IMR-90 (cell line): ENCODE measurements at regions not wholly inside any gene's neighbourhood (a gene's known extent, or its start where the extent isn't known, plus 50 kb on each side); places are given as distances from the start of the nearest gene placed in this dataset.

ENCODE experiments used
- ATAC-seq: fragments of 200-7000 bp; cut with Tn5 transposase; 2 replicates; pipeline ENCODE4 v1.9.1; 2020; ENCODE audit warnings: low read depth, mild to moderate bottlenecking, moderate library complexity
- BruUV-seq: library from RNA; stranded (reverse); fragments of 400-500 nt; replicated peaks from 2 replicates; lab custom pipeline; 2021; lab: Mats Ljungman, UMichigan
- CTCF ChIA-PET: fragments of 300-600 bp; formaldehyde crosslinking; extraction: SDS; loops from one replicate; lab custom pipeline; 2021; ENCODE audit warnings: antibody characterized with exemption; lab: Yijun Ruan, JAX
- POLR2A ChIA-PET: fragments of 300-600 bp; sonication (Branson Sonifier 250); formaldehyde crosslinking; loops from one replicate; lab custom pipeline; 2022; ENCODE audit warnings: antibody characterized with exemption; ENCODE audit not compliant: unreplicated experiment; lab: Charles Lee
- DNase-seq: peaks from one replicate; pipeline ENCODE4 v3.0.0; 2013
- H2AFZ ChIP-seq: replicated peaks from 2 replicates; pipeline ENCODE3; 2013; ENCODE audit warnings: low read length, mild to moderate bottlenecking; ENCODE audit not compliant: poor library complexity
- H2AK5ac ChIP-seq: 2 replicates; pipeline ENCODE4 v1.6.1; 2013; ENCODE audit warnings: low read depth, low read length, inconsistent platforms
- H2AK9ac ChIP-seq: replicated peaks from 2 replicates; pipeline ENCODE3; 2013; ENCODE audit warnings: mild to moderate bottlenecking, low read depth, low read length, moderate library complexity; ENCODE audit not compliant: poor library complexity
- H2BK120ac ChIP-seq: 2 replicates; pipeline ENCODE4 v1.6.1; 2013; ENCODE audit warnings: low read depth, low read length, inconsistent platforms
- H2BK15ac ChIP-seq: 3 replicates; pipeline ENCODE4 v1.6.1; 2013; ENCODE audit warnings: low read depth, low read length, inconsistent platforms
- H2BK20ac ChIP-seq: 2 replicates; pipeline ENCODE4 v1.6.1; 2013; ENCODE audit warnings: low read depth, mild to moderate bottlenecking, inconsistent platforms, low read length, moderate library complexity
- H2BK5ac ChIP-seq: 2 replicates; pipeline ENCODE4 v1.6.1; 2013; ENCODE audit warnings: mild to moderate bottlenecking, low read depth, low read length, inconsistent platforms; ENCODE audit not compliant: poor library complexity, severe bottlenecking
- H3K14ac ChIP-seq: replicated peaks from 2 replicates; pipeline ENCODE4 v1.6.1; 2013; ENCODE audit warnings: low read depth, low read length, inconsistent platforms
- H3K18ac ChIP-seq: 2 replicates; pipeline ENCODE4 v1.6.1; 2013; ENCODE audit warnings: low read depth, low read length, control low read depth
- H3K23ac ChIP-seq: 2 replicates; pipeline ENCODE4 v1.6.1; 2013; ENCODE audit warnings: low read depth, low read length, inconsistent platforms
- H3K27ac ChIP-seq: 2 replicates; pipeline ENCODE4 v1.5.1; 2013; ENCODE audit warnings: mild to moderate bottlenecking, control low read depth, low read length; ENCODE audit not compliant: insufficient read depth
- H3K27me3 ChIP-seq: 2 replicates; pipeline ENCODE4 v1.6.1; 2013; ENCODE audit warnings: low read length; ENCODE audit not compliant: control insufficient read depth, insufficient read depth
- H3K36me3 ChIP-seq: 2 replicates; pipeline ENCODE4 v1.6.1; 2013; ENCODE audit warnings: low read length, mixed read lengths; ENCODE audit not compliant: control insufficient read depth, insufficient read depth
- H3K4ac ChIP-seq: 2 replicates; pipeline ENCODE4 v1.6.1; 2013; ENCODE audit warnings: low read depth, low read length, inconsistent platforms
- H3K4me1 ChIP-seq: 2 replicates; pipeline ENCODE4 v1.6.1; 2013; ENCODE audit warnings: low read length, mixed read lengths; ENCODE audit not compliant: control insufficient read depth, insufficient read depth
- H3K4me2 ChIP-seq: 2 replicates; pipeline ENCODE4 v1.6.1; 2013; ENCODE audit warnings: low read depth, mild to moderate bottlenecking, control low read depth, low read length, moderate library complexity
- H3K4me3 ChIP-seq: 2 replicates; pipeline ENCODE4 v1.5.1; 2013; ENCODE audit warnings: low read depth, mild to moderate bottlenecking, control low read depth, low read length, moderate library complexity; ENCODE audit not compliant: insufficient read depth
- H3K56ac ChIP-seq: 2 replicates; pipeline ENCODE4 v1.6.1; 2013; ENCODE audit warnings: low read length, inconsistent platforms; ENCODE audit not compliant: insufficient read depth; ENCODE audit errors: extremely low read depth
- H3K79me1 ChIP-seq, 2 experiments: 2 replicates each; pipeline ENCODE4 v1.6.1; 2013; ENCODE audit warnings: low read length in 2 of 2, inconsistent platforms in 1 of 2, low read depth in 1 of 2
- H3K9ac ChIP-seq: 2 replicates; pipeline ENCODE4 v1.6.1; 2013; ENCODE audit warnings: low read depth, low read length, control low read depth
- H3K9me1 ChIP-seq: 2 replicates; pipeline ENCODE4 v1.6.1; 2013; ENCODE audit warnings: low read length, inconsistent platforms; ENCODE audit not compliant: insufficient read depth
- H3K9me3 ChIP-seq: 2 replicates; pipeline ENCODE4 v1.6.1; 2013; ENCODE audit warnings: low read length; ENCODE audit not compliant: control insufficient read depth, insufficient read depth
- H4K20me1 ChIP-seq: 2 replicates; pipeline ENCODE4 v1.6.1; 2013; ENCODE audit warnings: low read length, inconsistent platforms; ENCODE audit not compliant: insufficient read depth
- H4K5ac ChIP-seq: 2 replicates; pipeline ENCODE4 v1.6.1; 2013; ENCODE audit warnings: mild to moderate bottlenecking, low read depth, low read length, control low read depth
- H4K8ac ChIP-seq, 2 experiments: 2 replicates each; pipeline ENCODE4 v1.6.1; 2013; ENCODE audit warnings: low read depth in 2 of 2, low read length in 2 of 2, control low read depth in 1 of 2, inconsistent platforms in 1 of 2
- H4K91ac ChIP-seq: 2 replicates; pipeline ENCODE4 v1.6.1; 2013; ENCODE audit warnings: low read depth, low read length, inconsistent platforms; ENCODE audit not compliant: insufficient read depth
- BHLHE40 ChIP-seq: fragments of 150-350 bp; IDR thresholded peaks from 2 replicates; pipeline ENCODE4 v1.6.1; 2016; ENCODE audit warnings: mild to moderate bottlenecking, low read depth, low read length
- CEBPB ChIP-seq: IDR thresholded peaks from 2 replicates; pipeline ENCODE4 v1.6.1; 2012; ENCODE audit warnings: low read depth, low read length, improper control_type of control experiment
- CHD1 ChIP-seq: IDR thresholded peaks from 2 replicates; pipeline ENCODE4 v1.6.1; 2012; ENCODE audit warnings: low read depth, low read length, improper control_type of control experiment
- FOS ChIP-seq: fragments of 150-350 bp; IDR thresholded peaks from 2 replicates; pipeline ENCODE4 v1.6.1; 2016; ENCODE audit warnings: low read depth, low read length
- MAFK ChIP-seq: IDR thresholded peaks from 2 replicates; pipeline ENCODE4 v1.6.1; 2012; ENCODE audit warnings: low read depth, low read length, improper control_type of control experiment
- MAZ ChIP-seq: IDR thresholded peaks from 2 replicates; pipeline ENCODE4 v1.6.1; 2012; ENCODE audit warnings: low read depth, mild to moderate bottlenecking, low read length, improper control_type of control experiment, moderate library complexity, borderline replicate concordance
- MXI1 ChIP-seq: IDR thresholded peaks from 2 replicates; pipeline ENCODE4 v1.6.1; 2012; ENCODE audit warnings: low read depth, mild to moderate bottlenecking, low read length, moderate library complexity, borderline replicate concordance
- NFE2L2 ChIP-seq: fragments of 150-350 bp; IDR thresholded peaks from 2 replicates; pipeline ENCODE4 v1.6.1; 2016; ENCODE audit warnings: low read depth, mild to moderate bottlenecking, low read length
- POLR2A ChIP-seq: IDR thresholded peaks from 2 replicates; pipeline ENCODE4 v1.6.1; 2012; ENCODE audit warnings: mild to moderate bottlenecking, low read depth, low read length
- RAD21 ChIP-seq: IDR thresholded peaks from 2 replicates; pipeline ENCODE4 v1.6.1; 2012; ENCODE audit warnings: low read length, improper control_type of control experiment
- RCOR1 ChIP-seq: IDR thresholded peaks from 2 replicates; pipeline ENCODE4 v1.6.1; 2012; ENCODE audit warnings: mild to moderate bottlenecking, low read length, improper control_type of control experiment; ENCODE audit not compliant: insufficient replicate concordance
- RFX5 ChIP-seq: IDR thresholded peaks from 2 replicates; pipeline ENCODE4 v1.8.0; 2012; ENCODE audit warnings: low read depth, mild to moderate bottlenecking, low read length, moderate library complexity
- SMC3 ChIP-seq: fragments of 150-350 bp; IDR thresholded peaks from 2 replicates; pipeline ENCODE4 v1.6.1; 2016; ENCODE audit warnings: low read depth, mild to moderate bottlenecking, antibody characterized with exemption, low read length, moderate library complexity
- dilution Hi-C: fragments of 300-500 bp; cut with HindIII; formaldehyde crosslinking; loops from one replicate; pipeline ENCODE4 v1.14.3; 2018; ENCODE audit warnings: low sequenced_read_pairs; ENCODE audit not compliant: unreplicated experiment
- in situ Hi-C: fragments of 300-500 bp; cut with MboI; formaldehyde crosslinking; loops from 3 replicates; pipeline ENCODE4 v1.14.3; 2019; ENCODE audit warnings: low sequenced_read_pairs, inconsistent platforms, mixed read lengths
- intact Hi-C: fragments of 100-400 bp; cut with micrococcal nuclease; formaldehyde crosslinking; loops from 2 replicates; pipeline ENCODE4 v1.10.0; 2022
- TF ChIP-seq, protein P1 (sequence below): conservative IDR thresholded peaks from 2 replicates; pipeline ENCODE4 v1.5.1; 2012; ENCODE audit warnings: mild to moderate bottlenecking, low read depth, low read length, improper control_type of control experiment
- TF ChIP-seq, protein P2 (sequence below): fragments of 150-350 bp; IDR thresholded peaks from 2 replicates; pipeline ENCODE4 v1.6.1; 2016; ENCODE audit warnings: low read depth, mild to moderate bottlenecking, low read length, moderate library complexity, borderline replicate concordance
- TF ChIP-seq, protein P3 (sequence below): fragments of 150-350 bp; IDR thresholded peaks from 2 replicates; pipeline ENCODE4 v1.6.1; 2017; ENCODE audit warnings: mild to moderate bottlenecking, antibody characterized with exemption, low read length, low read depth

DNA sequence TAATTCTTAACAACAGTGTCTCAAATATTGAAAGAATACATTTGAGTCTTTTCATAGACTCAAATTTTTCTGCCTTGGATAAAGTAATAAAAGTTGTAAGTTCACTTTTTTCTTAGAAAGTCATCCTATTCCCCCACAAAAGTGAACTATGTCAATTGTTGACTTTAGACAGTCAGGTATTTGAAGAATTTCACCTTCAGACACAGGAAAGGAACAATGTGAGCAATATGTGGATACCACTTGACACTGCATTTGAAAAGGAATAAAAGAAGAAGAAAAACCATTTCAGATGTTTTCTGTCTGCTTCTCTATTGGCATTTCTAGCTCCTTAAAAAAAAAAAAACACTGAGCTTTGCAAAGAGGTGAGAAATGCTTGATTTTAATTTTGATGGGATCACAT lies 1389.0 kb upstream of the IGFBP7 start:
- CTCF ChIA-PET = no interaction called here
- dilution Hi-C loops (no loop called here), intact Hi-C loops (no loop called here), in situ Hi-C loops (no loop called here)
- Histone ChIP-seq H3K14ac (no peak overlapping the region), H3K27ac (no peak overlapping the region), H2AK9ac (no peak overlapping the region), H2BK15ac (no peak overlapping the region), H2BK20ac (no peak overlapping the region), H3K79me1 (no peaks in the 10 kb centered on the region), H4K91ac (no peak overlapping the region), H3K4me3 (no peak overlapping the region), H4K20me1 (no peaks in the 10 kb centered on the region), H3K4me1 (no peaks in the 10 kb centered on the region), H3K36me3 (no peaks in the 10 kb centered on the region), H4K5ac (no peak overlapping the region), H3K23ac (no peak overlapping the region), H3K4me2 (no peak overlapping the region), H4K8ac (no peak overlapping the region), H2AK5ac (no peak overlapping the region), H3K18ac (no peak overlapping the region), H3K9ac (no peak overlapping the region), H3K9me3 (peaks cover 5% of the 10 kb centered on the region; the same call in 1 of the 2 replicates), H2BK5ac (no peak overlapping the region), H2BK120ac (no peak overlapping the region), H3K4ac (no peak overlapping the region), H3K56ac (no peak overlapping the region), H2AFZ (no peak overlapping the region), H3K9me1 (no peaks in the 10 kb centered on the region), H3K27me3 (no peaks in the 10 kb centered on the region)
- no peak for DNase-seq
- no TSS peak for BruUV-seq
- POLR2A ChIA-PET = no interaction called here
- no peak for ATAC-seq
- TF ChIP-seq SMC3 (no peak), MAZ (no peak), RAD21 (no peak), POLR2A (no peak), MAFK (no peak), RCOR1 (no peak), CEBPB (no peak), NFE2L2 (no peak), RFX5 (no peak), MXI1 (no peak), BHLHE40 (no peak), CHD1 (no peak), FOS (no peak)
- TF ChIP-seq, protein P1, sequence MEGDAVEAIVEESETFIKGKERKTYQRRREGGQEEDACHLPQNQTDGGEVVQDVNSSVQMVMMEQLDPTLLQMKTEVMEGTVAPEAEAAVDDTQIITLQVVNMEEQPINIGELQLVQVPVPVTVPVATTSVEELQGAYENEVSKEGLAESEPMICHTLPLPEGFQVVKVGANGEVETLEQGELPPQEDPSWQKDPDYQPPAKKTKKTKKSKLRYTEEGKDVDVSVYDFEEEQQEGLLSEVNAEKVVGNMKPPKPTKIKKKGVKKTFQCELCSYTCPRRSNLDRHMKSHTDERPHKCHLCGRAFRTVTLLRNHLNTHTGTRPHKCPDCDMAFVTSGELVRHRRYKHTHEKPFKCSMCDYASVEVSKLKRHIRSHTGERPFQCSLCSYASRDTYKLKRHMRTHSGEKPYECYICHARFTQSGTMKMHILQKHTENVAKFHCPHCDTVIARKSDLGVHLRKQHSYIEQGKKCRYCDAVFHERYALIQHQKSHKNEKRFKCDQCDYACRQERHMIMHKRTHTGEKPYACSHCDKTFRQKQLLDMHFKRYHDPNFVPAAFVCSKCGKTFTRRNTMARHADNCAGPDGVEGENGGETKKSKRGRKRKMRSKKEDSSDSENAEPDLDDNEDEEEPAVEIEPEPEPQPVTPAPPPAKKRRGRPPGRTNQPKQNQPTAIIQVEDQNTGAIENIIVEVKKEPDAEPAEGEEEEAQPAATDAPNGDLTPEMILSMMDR = no peak
- TF ChIP-seq, protein P2, sequence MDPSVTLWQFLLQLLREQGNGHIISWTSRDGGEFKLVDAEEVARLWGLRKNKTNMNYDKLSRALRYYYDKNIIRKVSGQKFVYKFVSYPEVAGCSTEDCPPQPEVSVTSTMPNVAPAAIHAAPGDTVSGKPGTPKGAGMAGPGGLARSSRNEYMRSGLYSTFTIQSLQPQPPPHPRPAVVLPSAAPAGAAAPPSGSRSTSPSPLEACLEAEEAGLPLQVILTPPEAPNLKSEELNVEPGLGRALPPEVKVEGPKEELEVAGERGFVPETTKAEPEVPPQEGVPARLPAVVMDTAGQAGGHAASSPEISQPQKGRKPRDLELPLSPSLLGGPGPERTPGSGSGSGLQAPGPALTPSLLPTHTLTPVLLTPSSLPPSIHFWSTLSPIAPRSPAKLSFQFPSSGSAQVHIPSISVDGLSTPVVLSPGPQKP = no peak
- TF ChIP-seq, protein P3, sequence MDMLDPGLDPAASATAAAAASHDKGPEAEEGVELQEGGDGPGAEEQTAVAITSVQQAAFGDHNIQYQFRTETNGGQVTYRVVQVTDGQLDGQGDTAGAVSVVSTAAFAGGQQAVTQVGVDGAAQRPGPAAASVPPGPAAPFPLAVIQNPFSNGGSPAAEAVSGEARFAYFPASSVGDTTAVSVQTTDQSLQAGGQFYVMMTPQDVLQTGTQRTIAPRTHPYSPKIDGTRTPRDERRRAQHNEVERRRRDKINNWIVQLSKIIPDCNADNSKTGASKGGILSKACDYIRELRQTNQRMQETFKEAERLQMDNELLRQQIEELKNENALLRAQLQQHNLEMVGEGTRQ = no peak
